Esophagus muscularis mucosa (tissue), 3 donors: ENCODE measurements at regions not wholly inside any gene's neighbourhood (a gene's known extent, or its start where the extent isn't known, plus 50 kb on each side); places are given as distances from the start of the nearest gene placed in this dataset.

Experiments used
- POLR2A ChIP-seq: fragments of 450-650 bp; IDR thresholded peaks from one replicate; pipeline ENCODE4 v1.6.1; 2017; ENCODE audit warnings: antibody characterized with exemption, moderate library complexity, mild to moderate bottlenecking, low read depth
- POLR2AphosphoS5 ChIP-seq, 2 donors: sonication (generic); formaldehyde crosslinking; IDR thresholded peaks; one replicate each; pipeline ENCODE4 v1.6.1; 2017; ENCODE audit warnings: antibody characterized with exemption in 2 of 2
- TF ChIP-seq, protein P1 (sequence below), 3 experiments: fragments of 200-600 bp in 2 of 3; fragments of 450-650 bp in 1 of 3; sonication (generic) in 2 of 3; IDR thresholded peaks; one replicate each; pipeline ENCODE4 v1.5.1; 2017 to 2019; ENCODE audit warnings: antibody characterized with exemption in 3 of 3, mild to moderate bottlenecking in 2 of 3, moderate library complexity in 1 of 3

DNA sequence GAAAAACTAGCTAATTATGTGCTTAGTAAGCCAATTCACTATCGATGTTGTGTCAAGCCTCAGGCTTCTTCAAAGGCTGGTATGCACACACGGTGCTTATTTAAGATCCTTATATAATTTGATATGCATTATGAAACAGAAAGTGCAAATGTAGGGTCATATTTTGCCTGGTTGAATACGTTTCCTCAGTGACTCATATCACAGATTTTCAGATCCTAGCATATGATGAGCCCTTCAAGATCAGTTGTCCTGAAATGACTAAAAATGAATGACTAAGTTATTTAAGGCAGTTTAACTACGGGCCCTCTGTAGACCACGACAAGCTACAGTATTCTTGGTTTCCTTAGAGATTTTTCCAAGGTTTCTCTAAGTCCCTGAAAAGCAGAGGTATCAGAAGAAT lies 778.3 kb downstream of the PRELID2 start:
- no peak for TF ChIP-seq POLR2A
- TF ChIP-seq, protein P1, sequence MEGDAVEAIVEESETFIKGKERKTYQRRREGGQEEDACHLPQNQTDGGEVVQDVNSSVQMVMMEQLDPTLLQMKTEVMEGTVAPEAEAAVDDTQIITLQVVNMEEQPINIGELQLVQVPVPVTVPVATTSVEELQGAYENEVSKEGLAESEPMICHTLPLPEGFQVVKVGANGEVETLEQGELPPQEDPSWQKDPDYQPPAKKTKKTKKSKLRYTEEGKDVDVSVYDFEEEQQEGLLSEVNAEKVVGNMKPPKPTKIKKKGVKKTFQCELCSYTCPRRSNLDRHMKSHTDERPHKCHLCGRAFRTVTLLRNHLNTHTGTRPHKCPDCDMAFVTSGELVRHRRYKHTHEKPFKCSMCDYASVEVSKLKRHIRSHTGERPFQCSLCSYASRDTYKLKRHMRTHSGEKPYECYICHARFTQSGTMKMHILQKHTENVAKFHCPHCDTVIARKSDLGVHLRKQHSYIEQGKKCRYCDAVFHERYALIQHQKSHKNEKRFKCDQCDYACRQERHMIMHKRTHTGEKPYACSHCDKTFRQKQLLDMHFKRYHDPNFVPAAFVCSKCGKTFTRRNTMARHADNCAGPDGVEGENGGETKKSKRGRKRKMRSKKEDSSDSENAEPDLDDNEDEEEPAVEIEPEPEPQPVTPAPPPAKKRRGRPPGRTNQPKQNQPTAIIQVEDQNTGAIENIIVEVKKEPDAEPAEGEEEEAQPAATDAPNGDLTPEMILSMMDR (IDR thresholded peaks at IDR 0.05) = no peak
- no peak for TF ChIP-seq POLR2AphosphoS5 (IDR thresholded peaks at IDR 0.05)
